Panc1 (cell line): ENCODE measurements at regions not wholly inside any gene's neighbourhood (a gene's known extent, or its start where the extent isn't known, plus 50 kb on each side); places are given as distances from the start of the nearest gene placed in this dataset.

Source experiments
- POLR2AphosphoS5 ChIP-seq: IDR thresholded peaks from 2 replicates; pipeline ENCODE4 v1.6.1; 2012; ENCODE audit warnings: mild to moderate bottlenecking, low read depth, low read length, moderate library complexity
- REST ChIP-seq, 2 experiments: IDR thresholded peaks; 2 replicates each; pipeline ENCODE4 v1.6.1; 2011 to 2012; ENCODE audit warnings: low read depth in 2 of 2, control low read depth in 1 of 2, low read length in 1 of 2, mild to moderate bottlenecking in 1 of 2, moderate library complexity in 1 of 2; ENCODE audit not compliant: insufficient read depth in 1 of 2
- TCF7L2 ChIP-seq: IDR thresholded peaks from 2 replicates; pipeline ENCODE4 v1.6.1; 2011; ENCODE audit warnings: mild to moderate bottlenecking, low read depth, low read length, inconsistent platforms
- TF ChIP-seq, protein P1 (sequence below): fragments of 450-650 bp; IDR thresholded peaks from 2 replicates; pipeline ENCODE4 v1.5.1; 2017; ENCODE audit warnings: mild to moderate bottlenecking

DNA sequence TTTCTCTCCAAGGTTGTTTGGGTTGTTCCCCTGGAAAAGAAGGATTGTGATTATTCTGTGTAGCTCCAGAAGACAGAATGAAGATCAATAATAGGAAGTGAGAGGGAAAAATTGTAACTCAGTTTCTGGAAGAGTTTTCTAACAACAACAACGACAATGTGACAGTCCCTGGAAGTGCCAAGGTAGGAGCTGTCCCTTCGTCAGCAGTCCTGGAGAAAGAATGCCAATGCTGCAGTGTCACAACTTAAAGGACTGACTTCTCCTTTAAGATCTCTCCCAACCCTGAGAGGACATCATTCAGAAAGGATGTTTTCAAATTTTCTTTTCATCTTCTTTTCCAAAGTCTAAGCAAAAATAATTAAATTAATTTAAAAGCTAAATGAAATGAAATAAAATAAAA is 136.4 kb upstream of the GAP43 start:
- no peak for TF ChIP-seq TCF7L2
- TF ChIP-seq, protein P1, sequence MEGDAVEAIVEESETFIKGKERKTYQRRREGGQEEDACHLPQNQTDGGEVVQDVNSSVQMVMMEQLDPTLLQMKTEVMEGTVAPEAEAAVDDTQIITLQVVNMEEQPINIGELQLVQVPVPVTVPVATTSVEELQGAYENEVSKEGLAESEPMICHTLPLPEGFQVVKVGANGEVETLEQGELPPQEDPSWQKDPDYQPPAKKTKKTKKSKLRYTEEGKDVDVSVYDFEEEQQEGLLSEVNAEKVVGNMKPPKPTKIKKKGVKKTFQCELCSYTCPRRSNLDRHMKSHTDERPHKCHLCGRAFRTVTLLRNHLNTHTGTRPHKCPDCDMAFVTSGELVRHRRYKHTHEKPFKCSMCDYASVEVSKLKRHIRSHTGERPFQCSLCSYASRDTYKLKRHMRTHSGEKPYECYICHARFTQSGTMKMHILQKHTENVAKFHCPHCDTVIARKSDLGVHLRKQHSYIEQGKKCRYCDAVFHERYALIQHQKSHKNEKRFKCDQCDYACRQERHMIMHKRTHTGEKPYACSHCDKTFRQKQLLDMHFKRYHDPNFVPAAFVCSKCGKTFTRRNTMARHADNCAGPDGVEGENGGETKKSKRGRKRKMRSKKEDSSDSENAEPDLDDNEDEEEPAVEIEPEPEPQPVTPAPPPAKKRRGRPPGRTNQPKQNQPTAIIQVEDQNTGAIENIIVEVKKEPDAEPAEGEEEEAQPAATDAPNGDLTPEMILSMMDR, result no peak
- TF ChIP-seq POLR2AphosphoS5, result no peak
- no peak for TF ChIP-seq REST (IDR thresholded peaks at IDR 0.05; ENCODE audit: insufficient read depth in 1 of 2, low read depth in 2 of 2, low read length in 1 of 2)
